SK-N-MC (cell line): ENCODE measurements at regions not wholly inside any gene's neighbourhood (a gene's known extent, or its start where the extent isn't known, plus 50 kb on each side); places are given as distances from the start of the nearest gene placed in this dataset.

Experiments
- DNase-seq: peaks from one replicate; pipeline ENCODE4 v3.0.0-alpha.2; 2011; ENCODE audit warnings: low read depth, low spot score
- H3K27ac ChIP-seq: fragments of 200-600 bp; sonication (generic); 2 replicates; pipeline ENCODE4 v1.5.1; 2016; ENCODE audit warnings: mixed run types
- H3K36me3 ChIP-seq: fragments of 200-600 bp; sonication (generic); 2 replicates; pipeline ENCODE4 v1.6.1; 2017; ENCODE audit warnings: antibody characterized with exemption, low read length, mixed read lengths; ENCODE audit not compliant: insufficient read depth
- H3K4me3 ChIP-seq: fragments of 200-600 bp; sonication (generic); 2 replicates; pipeline ENCODE4 v1.5.1; 2016
- H3K9ac ChIP-seq: fragments of 200-600 bp; sonication (generic); 2 replicates; pipeline ENCODE4 v1.8.0; 2017; ENCODE audit warnings: mixed run types, mixed read lengths; ENCODE audit not compliant: insufficient read length
- H3K9me3 ChIP-seq: fragments of 200-600 bp; sonication (generic); 2 replicates; pipeline ENCODE4 v1.6.1; 2017; ENCODE audit warnings: low read depth, mild to moderate bottlenecking, antibody characterized with exemption, low read length, moderate library complexity, mixed read lengths
- EZH2 ChIP-seq: fragments of 200-600 bp; sonication (generic); IDR thresholded peaks from one replicate; pipeline ENCODE4 v1.6.1; 2017; ENCODE audit warnings: antibody characterized with exemption
- FOXP2 ChIP-seq: optimal IDR thresholded peaks from 2 replicates; pipeline ENCODE3; 2011; ENCODE audit warnings: mild to moderate bottlenecking, moderate library complexity; ENCODE audit not compliant: insufficient read depth; ENCODE audit errors: extremely low read length, control extremely low read depth
- POLR2AphosphoS5 ChIP-seq: IDR thresholded peaks from 2 replicates; pipeline ENCODE4 v1.6.1; 2012; ENCODE audit warnings: mild to moderate bottlenecking, low read depth, low read length, borderline replicate concordance

GRCh38 chr13:31035185-31035965, 102.9 kb downstream of the TEX26 start:
- H3K36me3 ChIP-seq = no peaks in the 10 kb centered on the region
- DNase-seq = no peak
- H3K27ac ChIP-seq = no peak overlapping the region
- no peaks in the 10 kb centered on the region for H3K9me3 ChIP-seq
- H3K9ac ChIP-seq = no peak overlapping the region
- no peak overlapping the region for H3K4me3 ChIP-seq
- TF ChIP-seq POLR2AphosphoS5 (no peak), EZH2 (no peak), FOXP2 (no peak)

GRCh38 chr13:31032528-31033113, 100.2 kb downstream of the TEX26 start:
- Histone ChIP-seq H3K36me3 (no peaks in the 10 kb centered on the region), H3K27ac (no peak overlapping the region; the same call in 1 of the 2 replicates), H3K4me3 (no peak overlapping the region), H3K9ac (no peak overlapping the region), H3K9me3 (no peaks in the 10 kb centered on the region)
- TF ChIP-seq POLR2AphosphoS5 = no peak
- TF ChIP-seq EZH2 = no peak
- no peak for TF ChIP-seq FOXP2
- no peak for DNase-seq

GRCh38 chr13:31031482-31031881, 99.0 kb downstream of the TEX26 start:
- no peak for DNase-seq
- H3K36me3 ChIP-seq = no peaks in the 10 kb centered on the region
- no peaks in the 10 kb centered on the region for H3K9me3 ChIP-seq
- no peak overlapping the region for H3K27ac ChIP-seq
- no peak overlapping the region for H3K9ac ChIP-seq
- TF ChIP-seq FOXP2 (no peak), EZH2 (no peak), POLR2AphosphoS5 (no peak)
- H3K4me3 ChIP-seq = no peak overlapping the region

GRCh38 chr13:31029102-31029501, 96.6 kb downstream of the TEX26 start:
- Histone ChIP-seq H3K27ac (no peak overlapping the region), H3K36me3 (no peaks in the 10 kb centered on the region), H3K9ac (no peak overlapping the region), H3K9me3 (no peaks in the 10 kb centered on the region), H3K4me3 (no peak overlapping the region)
- no peak for DNase-seq
- TF ChIP-seq EZH2 (no peak), FOXP2 (no peak), POLR2AphosphoS5 (no peak)

GRCh38 chr13:31027136-31027535, 94.7 kb downstream of the TEX26 start:
- no peak for DNase-seq
- Histone ChIP-seq H3K27ac (no peak overlapping the region), H3K36me3 (no peaks in the 10 kb centered on the region), H3K4me3 (no peak overlapping the region), H3K9me3 (no peaks in the 10 kb centered on the region), H3K9ac (no peak overlapping the region)
- TF ChIP-seq POLR2AphosphoS5 (no peak), FOXP2 (no peak), EZH2 (no peak)
